GM21367 (cell line): ENCODE measurements at regions not wholly inside any gene's neighbourhood (a gene's known extent, or its start where the extent isn't known, plus 50 kb on each side); places are given as distances from the start of the nearest gene placed in this dataset.

Experiments
- ATAC-seq: cut with Tn5 transposase; IDR thresholded peaks from one replicate; pipeline ENCODE4 v1.9.1; 2021; ENCODE audit not compliant: unreplicated experiment

GRCh38 chrX:39318506-39319343 is 517.5 kb downstream of the MID1IP1 start:
- ATAC-seq, result no peak

- no peak for ATAC-seq
Observed at GRCh38 chrX:39320165-39320564, 518.9 kb downstream of the MID1IP1 start.

GRCh38 chrX:39322496-39322895 is 521.2 kb downstream of the MID1IP1 start:
- ATAC-seq, result no peak

- ATAC-seq, result no peak
Observed at GRCh38 chrX:39324233-39324930, 523.1 kb downstream of the MID1IP1 start.

- no peak for ATAC-seq
Observed at GRCh38 chrX:39327255-39327654, 526.0 kb downstream of the MID1IP1 start.

GRCh38 chrX:39327705-39328104 is 526.4 kb downstream of the MID1IP1 start:
- ATAC-seq, result no peak

- ATAC-seq, result no peak
Observed at GRCh38 chrX:39328661-39329060, 527.4 kb downstream of the MID1IP1 start.

GRCh38 chrX:39331082-39331704 is 529.9 kb downstream of the MID1IP1 start:
- ATAC-seq, result peak; percentile 81

GRCh38 chrX:39333451-39333850 is 532.2 kb downstream of the MID1IP1 start:
- no peak for ATAC-seq

GRCh38 chrX:39335513-39336235 is 534.4 kb downstream of the MID1IP1 start:
- no peak for ATAC-seq

GRCh38 chrX:39336671-39337311 is 535.5 kb downstream of the MID1IP1 start:
- peak; percentile 92 for ATAC-seq

GRCh38 chrX:39337451-39337850 is 536.2 kb downstream of the MID1IP1 start:
- no peak for ATAC-seq

GRCh38 chrX:39338583-39338982 is 537.3 kb downstream of the MID1IP1 start:
- ATAC-seq, result no peak

GRCh38 chrX:39356119-39356807 is 555.0 kb downstream of the MID1IP1 start:
- ATAC-seq, result no peak

GRCh38 chrX:39360101-39360500 is 558.8 kb downstream of the MID1IP1 start:
- no peak for ATAC-seq

- no peak for ATAC-seq
Observed at GRCh38 chrX:39361736-39362135, 560.5 kb downstream of the MID1IP1 start.

- ATAC-seq, result no peak
Observed at GRCh38 chrX:39367416-39367815, 566.2 kb downstream of the MID1IP1 start.

- ATAC-seq, result no peak
Observed at GRCh38 chrX:39372115-39372514, 570.9 kb downstream of the MID1IP1 start.

- ATAC-seq, result no peak
Observed at GRCh38 chrX:39377157-39377556, 575.9 kb downstream of the MID1IP1 start.

- ATAC-seq, result no peak
Observed at GRCh38 chrX:39377773-39378172, 576.5 kb downstream of the MID1IP1 start.
